OCI-LY3 (cell line): ENCODE measurements at regions not wholly inside any gene's neighbourhood (a gene's known extent, or its start where the extent isn't known, plus 50 kb on each side); places are given as distances from the start of the nearest gene placed in this dataset.

ENCODE experiments used
- EZH2phosphoT487 ChIP-seq: fragments of 200-600 bp; shearing (Covaris generic); IDR thresholded peaks from 2 replicates; pipeline ENCODE4 v1.6.1; 2018; ENCODE audit warnings: antibody characterized with exemption, mixed run types, low read depth
- TF ChIP-seq, protein P1 (sequence below): fragments of 200-600, 300-600 bp; sonication (generic); IDR thresholded peaks from 2 replicates; pipeline ENCODE4 v1.5.1; 2014; ENCODE audit warnings: antibody characterized with exemption, low read length, low read depth

GRCh38 chrY:8656515-8656914 lies 680.7 kb upstream of the TSPY4 start:
- TF ChIP-seq, protein P1, sequence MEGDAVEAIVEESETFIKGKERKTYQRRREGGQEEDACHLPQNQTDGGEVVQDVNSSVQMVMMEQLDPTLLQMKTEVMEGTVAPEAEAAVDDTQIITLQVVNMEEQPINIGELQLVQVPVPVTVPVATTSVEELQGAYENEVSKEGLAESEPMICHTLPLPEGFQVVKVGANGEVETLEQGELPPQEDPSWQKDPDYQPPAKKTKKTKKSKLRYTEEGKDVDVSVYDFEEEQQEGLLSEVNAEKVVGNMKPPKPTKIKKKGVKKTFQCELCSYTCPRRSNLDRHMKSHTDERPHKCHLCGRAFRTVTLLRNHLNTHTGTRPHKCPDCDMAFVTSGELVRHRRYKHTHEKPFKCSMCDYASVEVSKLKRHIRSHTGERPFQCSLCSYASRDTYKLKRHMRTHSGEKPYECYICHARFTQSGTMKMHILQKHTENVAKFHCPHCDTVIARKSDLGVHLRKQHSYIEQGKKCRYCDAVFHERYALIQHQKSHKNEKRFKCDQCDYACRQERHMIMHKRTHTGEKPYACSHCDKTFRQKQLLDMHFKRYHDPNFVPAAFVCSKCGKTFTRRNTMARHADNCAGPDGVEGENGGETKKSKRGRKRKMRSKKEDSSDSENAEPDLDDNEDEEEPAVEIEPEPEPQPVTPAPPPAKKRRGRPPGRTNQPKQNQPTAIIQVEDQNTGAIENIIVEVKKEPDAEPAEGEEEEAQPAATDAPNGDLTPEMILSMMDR, result no peak
- TF ChIP-seq EZH2phosphoT487, result no peak
